DOHH2 (cell line): ENCODE measurements at regions not wholly inside any gene's neighbourhood (a gene's known extent, or its start where the extent isn't known, plus 50 kb on each side); places are given as distances from the start of the nearest gene placed in this dataset.
"Not testable (repeated sequence)": the region's sequence is repeated elsewhere in the genome, so short reads cannot be mapped to it uniquely, and the experiment has no call there.

Experiments
- H3F3A ChIP-seq: fragments of 200-600 bp; sonication (generic), shearing (Covaris generic); 2 replicates; pipeline ENCODE4 v1.6.0; 2016; ENCODE audit warnings: antibody characterized with exemption, mild to moderate bottlenecking; ENCODE audit not compliant: control insufficient read depth, insufficient read depth
- H3K27ac ChIP-seq: fragments of 200-600 bp; sonication (generic); 2 replicates; pipeline ENCODE4 v1.5.1; 2014; ENCODE audit warnings: low read depth, mild to moderate bottlenecking, low read length, moderate library complexity
- H3K27me3 ChIP-seq: fragments of 200-600 bp; sonication (generic); 2 replicates; pipeline ENCODE4 v1.6.1; 2014; ENCODE audit warnings: mild to moderate bottlenecking, low read length, mixed read lengths; ENCODE audit not compliant: control insufficient read depth
- H3K36me3 ChIP-seq: fragments of 200-600 bp; sonication (generic); 2 replicates; pipeline ENCODE4 v1.6.1; 2014; ENCODE audit warnings: mild to moderate bottlenecking, low read length, moderate library complexity, mixed read lengths; ENCODE audit not compliant: control insufficient read depth
- H3K4me1 ChIP-seq: fragments of 200-600 bp; sonication (generic); 2 replicates; pipeline ENCODE4 v1.6.1; 2014; ENCODE audit warnings: mild to moderate bottlenecking, low read length, mixed read lengths; ENCODE audit not compliant: control insufficient read depth
- H3K4me2 ChIP-seq: fragments of 200-600 bp; sonication (generic); 2 replicates; pipeline ENCODE4 v1.6.0; 2014; ENCODE audit warnings: mild to moderate bottlenecking, low read length, moderate library complexity
- H3K4me3 ChIP-seq: fragments of 200-600 bp; sonication (generic); 2 replicates; pipeline ENCODE4 v1.5.1; 2014; ENCODE audit warnings: mild to moderate bottlenecking, low read length, mixed read lengths
- H3K79me2 ChIP-seq: fragments of 200-600 bp; sonication (generic); 2 replicates; pipeline ENCODE4 v1.6.1; 2014; ENCODE audit warnings: mild to moderate bottlenecking, low read length, mixed read lengths; ENCODE audit not compliant: control insufficient read depth
- H3K9me2 ChIP-seq: fragments of 200-600 bp; sonication (generic); replicated peaks from 2 replicates; pipeline ENCODE4 v1.6.1; 2014; ENCODE audit warnings: mild to moderate bottlenecking, low read length, mixed read lengths; ENCODE audit not compliant: control insufficient read depth
- H3K9me3 ChIP-seq: fragments of 200-600 bp; sonication (generic); 2 replicates; pipeline ENCODE4 v1.6.1; 2014; ENCODE audit warnings: antibody characterized with exemption, low read length, mixed read lengths; ENCODE audit not compliant: control insufficient read depth, insufficient read depth
- H4K20me1 ChIP-seq: fragments of 200-600 bp; sonication (generic); 2 replicates; pipeline ENCODE4 v1.6.0; 2014; ENCODE audit warnings: low read depth, mild to moderate bottlenecking, antibody characterized with exemption, low read length, moderate library complexity; ENCODE audit not compliant: control insufficient read depth, insufficient read depth
- CTCF ChIP-seq: fragments of 200-600 bp; sonication (generic); IDR thresholded peaks from one replicate; pipeline ENCODE4 v1.5.1; 2014; ENCODE audit warnings: antibody characterized with exemption, mild to moderate bottlenecking, low read depth, low read length; ENCODE audit not compliant: poor library complexity, severe bottlenecking
- EZH2phosphoT487 ChIP-seq: fragments of 200-600 bp; sonication (generic); IDR thresholded peaks from 2 replicates; pipeline ENCODE4 v1.6.1; 2017; ENCODE audit warnings: borderline replicate concordance, mild to moderate bottlenecking, antibody characterized with exemption, low read length, moderate library complexity, mixed read lengths

- H3K27me3 ChIP-seq, result no peaks in the 10 kb centered on the region
- H3K4me1 ChIP-seq, result peaks cover 6% of the 10 kb centered on the region; the same call in 1 of the 2 replicates
- no peaks in the 10 kb centered on the region for H3K36me3 ChIP-seq
- no peak overlapping the region for H3K4me2 ChIP-seq
- no peaks in the 10 kb centered on the region for H3F3A ChIP-seq
- TF ChIP-seq CTCF (no peak), EZH2phosphoT487 (no peak)
- H4K20me1 ChIP-seq, result no peaks in the 10 kb centered on the region
- no peak overlapping the region for H3K4me3 ChIP-seq
- H3K79me2 ChIP-seq, result no peaks in the 10 kb centered on the region
- H3K9me3 ChIP-seq, result no peaks in the 10 kb centered on the region
- no peaks in the 10 kb centered on the region for H3K9me2 ChIP-seq
- no peak overlapping the region for H3K27ac ChIP-seq
These were observed 69.3 kb upstream of the IER3 start for GRCh38 chr6:30813631-30814145.

GRCh38 chr6:30810813-30811339, 66.5 kb upstream of the IER3 start:
- no peak overlapping the region for H3K4me2 ChIP-seq
- no peaks in the 10 kb centered on the region for H3F3A ChIP-seq
- H3K4me3 ChIP-seq, result no peak overlapping the region
- H3K36me3 ChIP-seq, result no peaks in the 10 kb centered on the region
- no peaks in the 10 kb centered on the region for H4K20me1 ChIP-seq
- no peaks in the 10 kb centered on the region for H3K9me3 ChIP-seq
- TF ChIP-seq EZH2phosphoT487, result no peak
- no peak for TF ChIP-seq CTCF
- no peaks in the 10 kb centered on the region for H3K79me2 ChIP-seq
- no peaks in the 10 kb centered on the region for H3K9me2 ChIP-seq
- no peaks in the 10 kb centered on the region for H3K27me3 ChIP-seq
- H3K27ac ChIP-seq, result no peak overlapping the region
- H3K4me1 ChIP-seq, result peaks cover 6% of the 10 kb centered on the region; the same call in 1 of the 2 replicates

GRCh38 chr6:30807566-30807965, 63.2 kb upstream of the IER3 start:
- not testable (repeated sequence) for H3K4me3 ChIP-seq, H3K27me3 ChIP-seq, H4K20me1 ChIP-seq, H3K36me3 ChIP-seq, H3K4me1 ChIP-seq, H3K9me2 ChIP-seq, H3K27ac ChIP-seq, H3K9me3 ChIP-seq, H3K4me2 ChIP-seq, H3K79me2 ChIP-seq, H3F3A ChIP-seq

GRCh38 chr6:30806581-30807183, 62.3 kb upstream of the IER3 start:
- no peaks in the 10 kb centered on the region for H3K9me2 ChIP-seq
- H3K4me2 ChIP-seq, result no peak overlapping the region
- TF ChIP-seq EZH2phosphoT487, result no peak
- H3K4me3 ChIP-seq, result no peak overlapping the region
- no peaks in the 10 kb centered on the region for H3F3A ChIP-seq
- H3K79me2 ChIP-seq, result no peaks in the 10 kb centered on the region
- H4K20me1 ChIP-seq, result no peaks in the 10 kb centered on the region
- H3K4me1 ChIP-seq, result no peaks in the 10 kb centered on the region
- H3K9me3 ChIP-seq, result no peaks in the 10 kb centered on the region
- no peaks in the 10 kb centered on the region for H3K27me3 ChIP-seq
- H3K27ac ChIP-seq, result no peak overlapping the region
- no peaks in the 10 kb centered on the region for H3K36me3 ChIP-seq
